GM18873 (cell line): ENCODE measurements at regions not wholly inside any gene's neighbourhood (a gene's known extent, or its start where the extent isn't known, plus 50 kb on each side); places are given as distances from the start of the nearest gene placed in this dataset.
"Not testable (repeated sequence)": the region's sequence is repeated elsewhere in the genome, so short reads cannot be mapped to it uniquely, and the experiment has no call there.

Source experiments
- ATAC-seq: cut with Tn5 transposase; IDR thresholded peaks from one replicate; pipeline ENCODE4 v1.9.1; 2021; ENCODE audit warnings: mild to moderate bottlenecking, moderate library complexity, moderate number of reproducible peaks; ENCODE audit not compliant: unreplicated experiment, low FRiP score

GRCh38 chr6:139721954-139722353 lies 347.5 kb upstream of the CITED2 start:
- ATAC-seq: no peak

GRCh38 chr6:139713900-139714506 lies 339.6 kb upstream of the CITED2 start:
- no peak for ATAC-seq

GRCh38 chr6:139713424-139713823 lies 339.0 kb upstream of the CITED2 start:
- ATAC-seq: no peak

GRCh38 chr6:139712830-139713229 lies 338.4 kb upstream of the CITED2 start:
- no peak for ATAC-seq

- no peak for ATAC-seq
Observed at GRCh38 chr6:139711804-139712585, 337.5 kb upstream of the CITED2 start.

DNA sequence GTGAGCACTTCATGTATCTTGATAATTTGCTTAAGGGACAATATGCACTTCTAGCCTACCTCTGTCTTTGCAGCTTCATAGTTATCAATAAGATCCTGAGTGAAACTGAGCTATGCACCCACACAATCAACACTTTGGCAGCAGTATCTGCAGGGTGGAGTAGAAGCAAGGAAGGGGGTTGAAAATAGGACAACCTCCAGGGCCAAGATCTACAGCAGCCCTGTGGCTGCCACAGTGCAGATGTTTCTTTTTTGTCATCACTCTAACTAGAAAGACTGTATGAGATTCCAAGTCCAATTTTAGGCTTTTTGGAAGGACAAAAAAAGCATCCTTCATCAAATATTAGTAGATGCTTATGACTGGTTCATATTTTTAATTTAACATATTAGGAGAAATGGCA lies 336.1 kb upstream of the CITED2 start:
- ATAC-seq: no peak

DNA sequence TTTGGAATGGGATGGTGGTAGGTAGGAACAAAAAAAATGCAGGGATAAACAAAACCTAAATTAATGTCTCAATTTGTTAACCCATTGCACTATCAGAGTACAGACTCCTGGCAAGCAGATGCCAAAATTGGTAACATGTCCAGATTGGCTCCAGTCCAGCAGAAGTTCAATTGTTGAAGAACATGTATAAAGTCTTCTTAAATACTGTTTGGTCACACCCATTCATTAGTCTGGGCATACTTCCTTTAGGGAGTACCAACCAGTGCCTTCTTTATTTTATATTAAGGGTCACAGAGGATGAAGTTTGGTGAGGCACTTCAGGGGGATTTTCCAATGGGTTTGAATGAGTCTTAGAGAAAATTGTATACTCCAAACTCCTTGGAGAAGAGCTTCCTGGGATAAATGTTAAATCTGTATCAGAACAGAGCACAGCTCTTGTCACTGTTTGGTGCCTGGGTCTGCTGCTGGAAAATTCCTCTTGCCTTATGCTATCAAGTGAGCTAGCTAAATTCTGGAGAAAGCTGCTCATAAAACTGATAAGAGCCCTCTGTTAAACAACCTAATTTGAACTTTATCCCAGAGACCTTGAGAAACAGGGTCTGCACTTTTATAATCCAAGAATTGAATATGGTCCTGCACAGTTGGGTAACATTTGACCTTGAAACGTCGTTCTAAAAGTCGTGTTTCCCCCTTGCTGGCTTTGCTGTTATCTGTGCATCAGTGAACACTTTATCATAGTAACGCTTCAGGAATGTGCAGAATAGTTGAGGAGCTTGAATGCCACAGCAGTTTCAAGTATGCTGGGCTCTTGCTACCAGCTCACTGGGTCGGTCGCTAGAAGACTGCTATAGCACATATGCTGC lies 334.1 kb upstream of the CITED2 start:
- no peak for ATAC-seq

GRCh38 chr6:139706912-139707311 lies 332.5 kb upstream of the CITED2 start:
- ATAC-seq: no peak

DNA sequence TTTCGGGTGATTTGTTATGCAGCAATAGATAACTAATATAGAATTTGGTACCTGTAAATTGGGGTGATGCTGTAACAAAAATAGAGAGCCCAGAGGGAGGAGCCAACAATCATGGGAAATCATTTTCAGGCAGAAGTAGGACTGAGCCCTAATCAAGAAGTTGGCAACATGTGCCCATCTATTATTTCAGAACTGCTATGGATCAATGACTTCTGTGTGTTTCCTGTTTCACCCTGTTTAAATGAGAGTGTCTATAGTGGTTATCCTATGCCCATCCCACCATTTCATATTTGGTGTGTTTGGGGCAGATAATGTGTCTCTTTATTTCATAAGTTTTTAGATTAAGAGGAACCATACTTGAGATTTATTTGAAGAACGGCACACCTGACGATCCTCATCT lies 330.8 kb upstream of the CITED2 start:
- no peak for ATAC-seq

- ATAC-seq: no peak
Observed at GRCh38 chr6:139703780-139704179, 329.3 kb upstream of the CITED2 start.

- no peak for ATAC-seq
Observed at GRCh38 chr6:139702706-139703105, 328.3 kb upstream of the CITED2 start.

DNA sequence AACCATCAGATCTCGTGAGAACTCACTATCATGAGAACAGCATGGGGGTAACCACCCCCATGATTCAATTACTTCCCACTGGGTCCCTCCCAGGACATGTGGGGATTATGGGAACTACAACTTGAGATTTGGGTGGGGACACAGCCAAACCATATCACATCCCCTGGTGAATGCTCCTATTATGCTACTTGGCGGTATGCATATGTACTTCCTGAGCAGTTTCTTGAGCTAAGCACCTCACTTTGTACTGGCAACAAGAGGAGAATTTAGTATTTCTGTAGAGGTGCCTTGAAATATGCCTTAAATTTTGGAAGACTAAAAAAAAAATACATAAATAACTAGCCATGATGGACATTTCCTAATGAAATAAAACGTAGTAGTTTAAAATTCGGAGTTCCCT lies 327.2 kb upstream of the CITED2 start:
- no peak for ATAC-seq

- ATAC-seq: no peak
Observed at GRCh38 chr6:139701003-139701402, 326.6 kb upstream of the CITED2 start.

DNA sequence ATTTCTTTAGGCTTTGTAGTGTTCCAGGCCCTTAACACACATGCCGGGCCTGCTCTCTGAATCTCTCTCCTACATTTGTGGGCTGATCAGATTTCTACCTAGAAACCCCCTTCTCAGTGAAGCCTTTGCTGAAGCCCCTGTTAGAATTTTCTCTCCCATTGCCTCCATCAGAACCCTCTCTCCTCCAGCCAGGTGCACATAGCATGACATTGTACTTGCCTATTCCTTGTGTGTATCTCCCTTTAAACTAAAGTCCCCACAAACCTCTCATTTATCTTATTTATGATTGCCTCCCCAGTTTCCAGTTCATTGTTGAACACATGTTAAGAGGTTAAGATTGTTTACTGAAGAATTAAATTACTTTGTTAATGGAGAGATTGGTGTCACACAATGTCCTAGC lies 325.5 kb upstream of the CITED2 start:
- no peak for ATAC-seq

DNA sequence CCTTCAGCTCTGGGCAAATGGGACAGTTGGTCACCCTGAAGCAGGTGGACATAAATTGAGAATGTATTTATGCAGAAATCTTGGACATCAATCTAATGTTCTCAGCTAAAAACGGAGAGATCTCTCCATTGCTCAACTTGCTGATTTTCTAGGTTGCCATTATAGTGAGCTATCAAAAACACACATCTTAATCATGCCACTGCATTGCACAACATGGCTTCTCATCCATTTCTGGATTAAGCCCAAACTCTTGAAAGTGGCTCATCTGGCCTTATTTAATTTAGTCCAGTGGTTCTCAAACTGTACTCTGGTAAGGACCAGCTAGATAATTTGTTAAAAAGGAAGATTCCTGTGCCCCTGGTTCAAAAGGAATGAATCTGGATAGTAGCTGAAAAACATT lies 324.9 kb upstream of the CITED2 start:
- no peak for ATAC-seq

GRCh38 chr6:139698526-139699176 lies 324.2 kb upstream of the CITED2 start:
- no peak for ATAC-seq

DNA sequence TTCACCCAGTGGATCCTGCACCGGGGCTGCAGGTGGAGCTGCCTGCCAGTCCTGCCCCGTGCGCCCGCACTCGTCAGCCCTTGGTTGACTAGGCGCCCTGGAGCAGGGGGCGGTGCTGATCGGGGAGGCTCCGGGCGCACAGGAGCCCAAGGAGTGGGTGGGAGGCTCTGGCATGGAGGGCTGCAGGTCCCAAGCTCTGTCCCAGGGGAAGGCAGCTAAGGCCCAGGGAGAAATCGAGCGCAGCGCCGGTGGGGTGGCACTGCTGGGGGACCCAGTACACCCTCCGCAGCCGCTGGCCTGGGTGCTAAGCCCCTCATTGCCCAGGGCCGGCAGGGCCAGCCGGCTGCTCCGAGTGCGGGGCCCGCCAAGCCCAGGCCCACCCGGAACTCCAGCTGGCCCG lies 323.4 kb upstream of the CITED2 start:
- ATAC-seq: not testable (repeated sequence)

DNA sequence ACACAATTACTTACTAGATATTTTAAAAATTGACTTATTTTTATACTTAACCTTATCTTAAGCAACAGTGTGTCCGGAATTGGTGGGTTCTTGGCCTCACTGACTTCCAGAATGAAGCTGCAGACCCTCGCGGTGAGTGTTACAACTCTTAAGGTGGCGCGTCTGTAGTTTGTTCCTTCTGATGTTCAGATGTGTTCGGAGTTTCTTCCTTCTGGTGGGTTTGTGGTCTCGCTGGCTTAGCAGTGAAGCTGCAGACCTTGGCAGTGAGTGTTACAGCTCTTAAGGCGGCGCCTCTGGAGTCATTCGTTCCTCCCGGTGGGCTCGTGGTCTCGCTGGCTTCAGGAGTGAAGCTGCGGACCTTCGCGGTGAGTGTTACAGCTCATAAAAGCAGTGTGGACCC lies 322.5 kb upstream of the CITED2 start:
- ATAC-seq: not testable (repeated sequence)

GRCh38 chr6:139695361-139695760 lies 320.9 kb upstream of the CITED2 start:
- ATAC-seq: no peak

DNA sequence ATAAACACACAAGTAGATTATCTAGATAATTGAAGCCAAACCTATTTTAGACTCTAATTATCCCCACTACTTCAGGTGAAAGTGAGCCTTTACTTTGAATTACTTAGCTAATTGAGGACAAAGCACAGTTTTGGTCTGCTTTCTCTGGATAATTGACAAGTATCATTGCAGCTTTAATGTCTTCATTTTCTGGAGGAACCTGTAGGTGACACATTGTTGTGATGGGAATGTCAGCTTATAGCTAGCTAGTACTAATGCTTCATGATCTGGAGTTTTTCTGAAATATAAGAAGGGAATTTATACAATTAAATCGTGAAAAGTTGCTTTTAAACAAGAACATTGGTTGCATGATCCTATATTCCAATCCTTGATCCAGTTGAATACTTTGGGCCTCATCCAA lies 319.3 kb upstream of the CITED2 start:
- no peak for ATAC-seq

GRCh38 chr6:139690007-139690406 lies 315.6 kb upstream of the CITED2 start:
- ATAC-seq: no peak
